IMR-90 (cell line): ENCODE measurements at regions not wholly inside any gene's neighbourhood (a gene's known extent, or its start where the extent isn't known, plus 50 kb on each side); places are given as distances from the start of the nearest gene placed in this dataset.
A peak's percentile ranks its signal among the peaks of the same experiment; 100 is the strongest.

Source experiments
- ATAC-seq: fragments of 200-7000 bp; cut with Tn5 transposase; 2 replicates; pipeline ENCODE4 v1.9.1; 2020; ENCODE audit warnings: low read depth, mild to moderate bottlenecking, moderate library complexity
- BruUV-seq: library from RNA; stranded (reverse); fragments of 400-500 nt; replicated peaks from 2 replicates; lab custom pipeline; 2021; lab: Mats Ljungman, UMichigan
- CTCF ChIA-PET: fragments of 300-600 bp; formaldehyde crosslinking; extraction: SDS; loops from one replicate; lab custom pipeline; 2021; ENCODE audit warnings: antibody characterized with exemption; lab: Yijun Ruan, JAX
- POLR2A ChIA-PET: fragments of 300-600 bp; sonication (Branson Sonifier 250); formaldehyde crosslinking; loops from one replicate; lab custom pipeline; 2022; ENCODE audit warnings: antibody characterized with exemption; ENCODE audit not compliant: unreplicated experiment; lab: Charles Lee
- DNase-seq: peaks from one replicate; pipeline ENCODE4 v3.0.0; 2013
- H2AFZ ChIP-seq: replicated peaks from 2 replicates; pipeline ENCODE3; 2013; ENCODE audit warnings: low read length, mild to moderate bottlenecking; ENCODE audit not compliant: poor library complexity
- H2AK5ac ChIP-seq: 2 replicates; pipeline ENCODE4 v1.6.1; 2013; ENCODE audit warnings: low read depth, low read length, inconsistent platforms
- H2AK9ac ChIP-seq: replicated peaks from 2 replicates; pipeline ENCODE3; 2013; ENCODE audit warnings: mild to moderate bottlenecking, low read depth, low read length, moderate library complexity; ENCODE audit not compliant: poor library complexity
- H2BK120ac ChIP-seq: 2 replicates; pipeline ENCODE4 v1.6.1; 2013; ENCODE audit warnings: low read depth, low read length, inconsistent platforms
- H2BK15ac ChIP-seq: 3 replicates; pipeline ENCODE4 v1.6.1; 2013; ENCODE audit warnings: low read depth, low read length, inconsistent platforms
- H2BK20ac ChIP-seq: 2 replicates; pipeline ENCODE4 v1.6.1; 2013; ENCODE audit warnings: low read depth, mild to moderate bottlenecking, inconsistent platforms, low read length, moderate library complexity
- H2BK5ac ChIP-seq: 2 replicates; pipeline ENCODE4 v1.6.1; 2013; ENCODE audit warnings: mild to moderate bottlenecking, low read depth, low read length, inconsistent platforms; ENCODE audit not compliant: poor library complexity, severe bottlenecking
- H3K14ac ChIP-seq: replicated peaks from 2 replicates; pipeline ENCODE4 v1.6.1; 2013; ENCODE audit warnings: low read depth, low read length, inconsistent platforms
- H3K18ac ChIP-seq: 2 replicates; pipeline ENCODE4 v1.6.1; 2013; ENCODE audit warnings: low read depth, low read length, control low read depth
- H3K23ac ChIP-seq: 2 replicates; pipeline ENCODE4 v1.6.1; 2013; ENCODE audit warnings: low read depth, low read length, inconsistent platforms
- H3K27ac ChIP-seq: 2 replicates; pipeline ENCODE4 v1.5.1; 2013; ENCODE audit warnings: mild to moderate bottlenecking, control low read depth, low read length; ENCODE audit not compliant: insufficient read depth
- H3K27me3 ChIP-seq: 2 replicates; pipeline ENCODE4 v1.6.1; 2013; ENCODE audit warnings: low read length; ENCODE audit not compliant: control insufficient read depth, insufficient read depth
- H3K36me3 ChIP-seq: 2 replicates; pipeline ENCODE4 v1.6.1; 2013; ENCODE audit warnings: low read length, mixed read lengths; ENCODE audit not compliant: control insufficient read depth, insufficient read depth
- H3K4ac ChIP-seq: 2 replicates; pipeline ENCODE4 v1.6.1; 2013; ENCODE audit warnings: low read depth, low read length, inconsistent platforms
- H3K4me1 ChIP-seq: 2 replicates; pipeline ENCODE4 v1.6.1; 2013; ENCODE audit warnings: low read length, mixed read lengths; ENCODE audit not compliant: control insufficient read depth, insufficient read depth
- H3K4me2 ChIP-seq: 2 replicates; pipeline ENCODE4 v1.6.1; 2013; ENCODE audit warnings: low read depth, mild to moderate bottlenecking, control low read depth, low read length, moderate library complexity
- H3K4me3 ChIP-seq: 2 replicates; pipeline ENCODE4 v1.5.1; 2013; ENCODE audit warnings: low read depth, mild to moderate bottlenecking, control low read depth, low read length, moderate library complexity; ENCODE audit not compliant: insufficient read depth
- H3K56ac ChIP-seq: 2 replicates; pipeline ENCODE4 v1.6.1; 2013; ENCODE audit warnings: low read length, inconsistent platforms; ENCODE audit not compliant: insufficient read depth; ENCODE audit errors: extremely low read depth
- H3K79me1 ChIP-seq, 2 experiments: 2 replicates each; pipeline ENCODE4 v1.6.1; 2013; ENCODE audit warnings: low read length in 2 of 2, inconsistent platforms in 1 of 2, low read depth in 1 of 2
- H3K9ac ChIP-seq: 2 replicates; pipeline ENCODE4 v1.6.1; 2013; ENCODE audit warnings: low read depth, low read length, control low read depth
- H3K9me1 ChIP-seq: 2 replicates; pipeline ENCODE4 v1.6.1; 2013; ENCODE audit warnings: low read length, inconsistent platforms; ENCODE audit not compliant: insufficient read depth
- H3K9me3 ChIP-seq: 2 replicates; pipeline ENCODE4 v1.6.1; 2013; ENCODE audit warnings: low read length; ENCODE audit not compliant: control insufficient read depth, insufficient read depth
- H4K20me1 ChIP-seq: 2 replicates; pipeline ENCODE4 v1.6.1; 2013; ENCODE audit warnings: low read length, inconsistent platforms; ENCODE audit not compliant: insufficient read depth
- H4K5ac ChIP-seq: 2 replicates; pipeline ENCODE4 v1.6.1; 2013; ENCODE audit warnings: mild to moderate bottlenecking, low read depth, low read length, control low read depth
- H4K8ac ChIP-seq, 2 experiments: 2 replicates each; pipeline ENCODE4 v1.6.1; 2013; ENCODE audit warnings: low read depth in 2 of 2, low read length in 2 of 2, control low read depth in 1 of 2, inconsistent platforms in 1 of 2
- H4K91ac ChIP-seq: 2 replicates; pipeline ENCODE4 v1.6.1; 2013; ENCODE audit warnings: low read depth, low read length, inconsistent platforms; ENCODE audit not compliant: insufficient read depth
- CEBPB ChIP-seq: IDR thresholded peaks from 2 replicates; pipeline ENCODE4 v1.6.1; 2012; ENCODE audit warnings: low read depth, low read length, improper control_type of control experiment
- FOS ChIP-seq: fragments of 150-350 bp; IDR thresholded peaks from 2 replicates; pipeline ENCODE4 v1.6.1; 2016; ENCODE audit warnings: low read depth, low read length
- MAFK ChIP-seq: IDR thresholded peaks from 2 replicates; pipeline ENCODE4 v1.6.1; 2012; ENCODE audit warnings: low read depth, low read length, improper control_type of control experiment
- MAZ ChIP-seq: IDR thresholded peaks from 2 replicates; pipeline ENCODE4 v1.6.1; 2012; ENCODE audit warnings: low read depth, mild to moderate bottlenecking, low read length, improper control_type of control experiment, moderate library complexity, borderline replicate concordance
- MXI1 ChIP-seq: IDR thresholded peaks from 2 replicates; pipeline ENCODE4 v1.6.1; 2012; ENCODE audit warnings: low read depth, mild to moderate bottlenecking, low read length, moderate library complexity, borderline replicate concordance
- POLR2A ChIP-seq: IDR thresholded peaks from 2 replicates; pipeline ENCODE4 v1.6.1; 2012; ENCODE audit warnings: mild to moderate bottlenecking, low read depth, low read length
- RFX5 ChIP-seq: IDR thresholded peaks from 2 replicates; pipeline ENCODE4 v1.8.0; 2012; ENCODE audit warnings: low read depth, mild to moderate bottlenecking, low read length, moderate library complexity
- SMC3 ChIP-seq: fragments of 150-350 bp; IDR thresholded peaks from 2 replicates; pipeline ENCODE4 v1.6.1; 2016; ENCODE audit warnings: low read depth, mild to moderate bottlenecking, antibody characterized with exemption, low read length, moderate library complexity
- WGBS, 2 experiments: methylation state at CpG; one replicate each; pipeline versions ENCODE4 v1.1.5 to v1.1.7; 2013; ENCODE audit warnings: missing lambda C conversion rate in 2 of 2; ENCODE audit not compliant: insufficient read length in 1 of 2; ENCODE audit errors: extremely low coverage in 2 of 2; 5-methylcytosine and 5-hydroxymethylcytosine counted together
- dilution Hi-C: fragments of 300-500 bp; cut with HindIII; formaldehyde crosslinking; loops from one replicate; pipeline ENCODE4 v1.14.3; 2018; ENCODE audit warnings: low sequenced_read_pairs; ENCODE audit not compliant: unreplicated experiment
- in situ Hi-C: fragments of 300-500 bp; cut with MboI; formaldehyde crosslinking; loops from 3 replicates; pipeline ENCODE4 v1.14.3; 2019; ENCODE audit warnings: low sequenced_read_pairs, inconsistent platforms, mixed read lengths
- intact Hi-C: fragments of 100-400 bp; cut with micrococcal nuclease; formaldehyde crosslinking; loops from 2 replicates; pipeline ENCODE4 v1.10.0; 2022
- TF ChIP-seq, protein P1 (sequence below): conservative IDR thresholded peaks from 2 replicates; pipeline ENCODE4 v1.5.1; 2012; ENCODE audit warnings: mild to moderate bottlenecking, low read depth, low read length, improper control_type of control experiment
- TF ChIP-seq, protein P2 (sequence below): fragments of 150-350 bp; IDR thresholded peaks from 2 replicates; pipeline ENCODE4 v1.6.1; 2017; ENCODE audit warnings: mild to moderate bottlenecking, antibody characterized with exemption, low read length, low read depth
- TF ChIP-seq, protein P3 (sequence below): fragments of 150-350 bp; IDR thresholded peaks from 2 replicates; pipeline ENCODE4 v1.6.1; 2016; ENCODE audit warnings: low read depth, mild to moderate bottlenecking, low read length, moderate library complexity, borderline replicate concordance

GRCh38 chr14:89540830-89541470, 123.9 kb upstream of the FOXN3 start:
- ChIA-PET CTCF (interaction anchor here (0.6 kb wide), 1 partner anchor 407 kb away, joined by 3 read pairs; no protein-coding TSS in a partner anchor), POLR2A (no interaction called here)
- intact Hi-C loops (loop anchor here (5.0 kb wide), 2 partner anchors 306 to 371 kb away; no protein-coding TSS in a partner anchor), in situ Hi-C loops (no loop called here), dilution Hi-C loops (no loop called here)
- peak overlapping the region; percentile 96 for H4K91ac ChIP-seq
- peak overlapping the region; percentile 79 for H2BK20ac ChIP-seq
- H4K20me1 ChIP-seq, result peaks cover 2% of the 10 kb centered on the region; the same call in 1 of the 2 replicates
- peak overlapping the region; percentile 89 for H3K27ac ChIP-seq
- H3K27me3 ChIP-seq, result no peaks in the 10 kb centered on the region
- BruUV-seq, result no TSS peak
- H3K4me1 ChIP-seq, result peaks cover 13% of the 10 kb centered on the region
- peak overlapping the region; percentile 46 for H2BK15ac ChIP-seq
- no peaks in the 10 kb centered on the region for H3K9me3 ChIP-seq
- peaks cover 9% of the 10 kb centered on the region for H3K9me1 ChIP-seq
- no peaks in the 10 kb centered on the region; the same call in 1 of the 2 replicates for H3K36me3 ChIP-seq
- H3K4me3 ChIP-seq, result peak overlapping the region; percentile 16; the same call in 1 of the 2 replicates
- ATAC-seq (peak; percentile 86), DNase-seq (peak; percentile 95)
- H3K9ac ChIP-seq, result peak overlapping the region; percentile 15; the same call in 1 of the 2 replicates
- no peak overlapping the region for H2AK9ac ChIP-seq
- H3K56ac ChIP-seq, result peak overlapping the region; percentile 91
- peak overlapping the region; percentile 31; the same call in 1 of the 2 replicates for H4K5ac ChIP-seq
- 0% methylated on average over 1 of the region's 5 CpGs; no CpG with 5 or more reads in 1 of the 2 experiments for WGBS, 2 experiments
- H3K4ac ChIP-seq, result peak overlapping the region; percentile 95
- peak overlapping the region; percentile 76 for H3K23ac ChIP-seq
- peaks cover 30 to 53% of the 10 kb centered on the region in 2 experiments for H3K79me1 ChIP-seq
- peak overlapping the region; percentile 41 for H2AK5ac ChIP-seq
- H2AFZ ChIP-seq, result no peak overlapping the region
- peak overlapping the region; percentile 88 for H2BK5ac ChIP-seq
- H4K8ac ChIP-seq, result peak overlapping the region; percentile 57 to 62
- peak overlapping the region; percentile 96 for H3K14ac ChIP-seq
- TF ChIP-seq, protein P1, sequence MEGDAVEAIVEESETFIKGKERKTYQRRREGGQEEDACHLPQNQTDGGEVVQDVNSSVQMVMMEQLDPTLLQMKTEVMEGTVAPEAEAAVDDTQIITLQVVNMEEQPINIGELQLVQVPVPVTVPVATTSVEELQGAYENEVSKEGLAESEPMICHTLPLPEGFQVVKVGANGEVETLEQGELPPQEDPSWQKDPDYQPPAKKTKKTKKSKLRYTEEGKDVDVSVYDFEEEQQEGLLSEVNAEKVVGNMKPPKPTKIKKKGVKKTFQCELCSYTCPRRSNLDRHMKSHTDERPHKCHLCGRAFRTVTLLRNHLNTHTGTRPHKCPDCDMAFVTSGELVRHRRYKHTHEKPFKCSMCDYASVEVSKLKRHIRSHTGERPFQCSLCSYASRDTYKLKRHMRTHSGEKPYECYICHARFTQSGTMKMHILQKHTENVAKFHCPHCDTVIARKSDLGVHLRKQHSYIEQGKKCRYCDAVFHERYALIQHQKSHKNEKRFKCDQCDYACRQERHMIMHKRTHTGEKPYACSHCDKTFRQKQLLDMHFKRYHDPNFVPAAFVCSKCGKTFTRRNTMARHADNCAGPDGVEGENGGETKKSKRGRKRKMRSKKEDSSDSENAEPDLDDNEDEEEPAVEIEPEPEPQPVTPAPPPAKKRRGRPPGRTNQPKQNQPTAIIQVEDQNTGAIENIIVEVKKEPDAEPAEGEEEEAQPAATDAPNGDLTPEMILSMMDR, result no peak
- TF ChIP-seq, protein P2, sequence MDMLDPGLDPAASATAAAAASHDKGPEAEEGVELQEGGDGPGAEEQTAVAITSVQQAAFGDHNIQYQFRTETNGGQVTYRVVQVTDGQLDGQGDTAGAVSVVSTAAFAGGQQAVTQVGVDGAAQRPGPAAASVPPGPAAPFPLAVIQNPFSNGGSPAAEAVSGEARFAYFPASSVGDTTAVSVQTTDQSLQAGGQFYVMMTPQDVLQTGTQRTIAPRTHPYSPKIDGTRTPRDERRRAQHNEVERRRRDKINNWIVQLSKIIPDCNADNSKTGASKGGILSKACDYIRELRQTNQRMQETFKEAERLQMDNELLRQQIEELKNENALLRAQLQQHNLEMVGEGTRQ, result no peak
- peak; percentile 79 for TF ChIP-seq FOS
- peak; percentile 58 for TF ChIP-seq MAFK
- TF ChIP-seq MXI1, result no peak
- TF ChIP-seq SMC3, result no peak
- TF ChIP-seq, protein P3, sequence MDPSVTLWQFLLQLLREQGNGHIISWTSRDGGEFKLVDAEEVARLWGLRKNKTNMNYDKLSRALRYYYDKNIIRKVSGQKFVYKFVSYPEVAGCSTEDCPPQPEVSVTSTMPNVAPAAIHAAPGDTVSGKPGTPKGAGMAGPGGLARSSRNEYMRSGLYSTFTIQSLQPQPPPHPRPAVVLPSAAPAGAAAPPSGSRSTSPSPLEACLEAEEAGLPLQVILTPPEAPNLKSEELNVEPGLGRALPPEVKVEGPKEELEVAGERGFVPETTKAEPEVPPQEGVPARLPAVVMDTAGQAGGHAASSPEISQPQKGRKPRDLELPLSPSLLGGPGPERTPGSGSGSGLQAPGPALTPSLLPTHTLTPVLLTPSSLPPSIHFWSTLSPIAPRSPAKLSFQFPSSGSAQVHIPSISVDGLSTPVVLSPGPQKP, result no peak
- TF ChIP-seq POLR2A, result no peak
- no peak for TF ChIP-seq MAZ
- TF ChIP-seq CEBPB, result peak; percentile 70; the same call in 1 of the 2 replicates
- TF ChIP-seq RFX5, result no peak
- peak overlapping the region; percentile 93; the same call in 1 of the 2 replicates for H3K18ac ChIP-seq
- peak overlapping the region; percentile 77; the same call in 1 of the 2 replicates for H3K4me2 ChIP-seq
- H2BK120ac ChIP-seq, result peak overlapping the region; percentile 86
